GM19372 (cell line): ENCODE measurements at regions not wholly inside any gene's neighbourhood (a gene's known extent, or its start where the extent isn't known, plus 50 kb on each side); places are given as distances from the start of the nearest gene placed in this dataset.
"Not testable (repeated sequence)": the region's sequence is repeated elsewhere in the genome, so short reads cannot be mapped to it uniquely, and the experiment has no call there.

ENCODE experiments used
- ATAC-seq: cut with Tn5 transposase; IDR thresholded peaks from one replicate; pipeline ENCODE4 v1.9.1; 2021; ENCODE audit warnings: mild to moderate bottlenecking, low read depth, moderate library complexity; ENCODE audit not compliant: unreplicated experiment

- ATAC-seq, result no peak
Measured at GRCh38 chr9:25845867-25846266, 167.6 kb upstream of the TUSC1 start.

DNA sequence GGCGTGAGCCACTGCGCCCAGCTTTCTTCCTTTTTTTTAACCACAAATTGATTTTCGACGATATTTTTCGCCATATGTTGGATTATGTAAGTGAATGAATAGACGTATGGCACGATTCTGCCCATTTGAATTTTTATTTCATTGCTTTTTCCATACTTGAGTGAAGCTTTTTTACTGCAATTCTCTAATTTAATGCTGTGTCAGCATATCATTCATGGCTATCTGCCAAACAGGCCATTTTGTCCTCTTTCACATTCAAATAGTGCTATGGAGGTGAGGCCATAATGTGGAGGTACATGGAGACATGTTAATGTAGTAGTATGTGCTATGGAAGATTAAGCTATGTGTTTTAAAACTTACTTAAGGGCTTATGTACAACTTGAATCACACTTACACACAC lies 152.1 kb upstream of the TUSC1 start:
- no peak for ATAC-seq

DNA sequence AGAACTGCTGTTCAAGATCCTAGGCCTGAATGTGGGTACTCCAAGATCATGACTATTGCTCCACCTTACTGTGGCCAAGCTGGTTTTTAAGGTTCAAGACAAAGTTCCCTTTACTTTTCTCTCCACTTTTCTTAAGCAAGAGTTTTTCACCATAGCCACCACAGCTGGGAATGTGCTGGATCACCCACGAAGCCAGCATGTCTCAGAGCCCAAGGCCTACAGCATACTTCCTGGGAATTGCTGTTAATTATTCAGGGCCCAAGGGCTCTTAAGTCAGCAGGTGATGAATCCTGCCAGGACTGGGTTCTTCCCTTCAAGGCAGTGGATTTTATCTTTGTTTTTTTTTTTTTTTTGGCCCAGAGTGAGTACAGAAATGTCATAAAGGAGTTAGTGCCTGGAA lies 149.4 kb upstream of the TUSC1 start:
- ATAC-seq, result no peak

GRCh38 chr9:25816439-25816838 lies 138.2 kb upstream of the TUSC1 start:
- no peak for ATAC-seq

DNA sequence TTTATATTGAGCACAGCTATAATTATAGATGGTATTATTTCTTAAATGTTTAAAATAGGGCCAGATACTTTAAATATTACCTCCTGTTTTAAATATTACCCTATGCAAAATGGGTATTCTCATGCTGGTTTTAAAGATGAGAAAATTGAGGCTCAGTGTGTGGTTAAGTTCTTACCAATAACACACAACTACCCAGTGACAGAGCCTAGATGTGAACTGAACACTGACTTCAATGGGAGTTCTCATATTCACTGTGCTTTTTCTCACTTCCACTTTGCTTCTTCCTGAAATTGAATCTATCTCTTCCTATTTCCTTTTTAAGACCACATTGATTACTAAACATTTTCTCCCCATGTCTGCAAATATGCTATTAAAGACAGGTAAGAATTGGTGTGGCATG lies 135.8 kb upstream of the TUSC1 start:
- ATAC-seq, result no peak

DNA sequence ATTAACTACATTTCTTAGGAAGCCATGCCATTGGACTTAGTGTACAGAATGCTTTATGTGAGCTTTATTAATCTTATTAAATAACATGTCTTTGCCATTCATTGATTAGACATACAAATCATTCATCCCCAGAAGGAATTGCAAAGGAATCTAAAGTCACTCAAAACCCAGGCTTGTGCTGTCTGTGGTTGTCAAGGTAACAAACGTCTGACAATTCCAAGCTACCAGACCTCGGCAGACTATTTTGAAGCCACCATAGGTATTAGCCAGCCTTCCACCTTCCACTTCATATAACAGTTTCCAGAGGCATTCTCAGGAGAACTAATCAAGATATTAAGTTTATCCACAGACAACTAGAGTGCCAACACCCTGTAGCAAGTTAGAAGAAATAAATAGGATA lies 135.2 kb upstream of the TUSC1 start:
- ATAC-seq, result no peak

- no peak for ATAC-seq
Measured at GRCh38 chr9:25808554-25808953, 130.3 kb upstream of the TUSC1 start.

DNA sequence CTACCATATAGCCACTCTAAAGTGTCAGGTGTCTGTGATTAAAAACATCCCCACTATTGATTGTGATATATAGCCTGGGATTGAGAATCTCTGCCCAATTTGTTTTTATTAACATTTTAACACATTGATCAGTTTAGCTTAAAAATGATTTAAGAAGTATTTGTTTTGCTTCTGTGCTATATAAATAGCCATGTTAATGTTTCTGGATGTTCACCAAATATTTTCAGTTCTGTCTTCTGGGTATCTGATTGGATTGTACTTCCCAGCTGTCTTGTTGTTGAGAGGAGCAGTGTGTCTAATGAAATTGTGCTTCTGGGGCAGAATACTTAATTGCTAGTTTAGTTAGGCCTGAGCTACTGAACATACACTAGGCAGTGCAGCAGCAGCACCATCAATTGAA lies 126.6 kb upstream of the TUSC1 start:
- no peak for ATAC-seq

DNA sequence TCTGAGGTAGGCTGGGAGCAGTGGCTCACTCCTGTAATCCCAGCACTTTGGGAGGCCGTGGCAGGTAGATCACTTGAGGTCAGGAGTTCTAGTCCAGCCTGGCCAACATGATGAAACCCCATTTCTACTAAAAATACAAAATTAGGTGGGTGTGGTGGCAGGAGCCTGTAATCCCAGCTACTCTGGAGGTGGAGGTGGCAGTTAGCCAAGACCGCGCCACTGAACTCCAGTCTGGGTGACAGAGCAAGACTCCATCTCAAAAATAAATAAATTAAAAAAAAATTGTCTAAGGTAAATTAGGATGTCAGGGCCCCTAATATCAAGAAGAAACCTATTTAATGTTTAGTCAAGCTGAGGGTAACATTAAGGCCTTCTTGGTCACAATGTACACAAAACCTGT lies 123.7 kb upstream of the TUSC1 start:
- ATAC-seq, result not testable (repeated sequence)

DNA sequence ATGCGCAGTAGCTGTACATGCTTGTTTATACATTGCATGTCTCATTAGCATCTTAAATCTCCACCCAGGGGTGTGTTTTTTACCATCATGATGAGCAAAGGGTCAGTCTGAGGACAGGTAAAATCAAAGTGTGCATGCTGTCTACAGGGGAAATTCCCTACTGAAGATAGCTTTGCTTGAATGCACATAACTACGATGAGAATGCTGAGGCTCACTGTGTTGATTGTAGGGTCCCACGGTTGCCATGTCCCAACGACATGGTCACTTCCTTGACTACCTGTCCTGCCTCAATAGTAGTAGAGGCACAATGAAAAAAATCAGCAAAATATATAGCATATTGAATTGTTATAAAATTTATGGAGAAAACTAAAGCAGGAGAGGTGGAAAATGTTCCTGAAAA lies 95.6 kb upstream of the TUSC1 start:
- no peak for ATAC-seq

GRCh38 chr9:25755951-25756350 lies 77.7 kb upstream of the TUSC1 start:
- ATAC-seq, result no peak

DNA sequence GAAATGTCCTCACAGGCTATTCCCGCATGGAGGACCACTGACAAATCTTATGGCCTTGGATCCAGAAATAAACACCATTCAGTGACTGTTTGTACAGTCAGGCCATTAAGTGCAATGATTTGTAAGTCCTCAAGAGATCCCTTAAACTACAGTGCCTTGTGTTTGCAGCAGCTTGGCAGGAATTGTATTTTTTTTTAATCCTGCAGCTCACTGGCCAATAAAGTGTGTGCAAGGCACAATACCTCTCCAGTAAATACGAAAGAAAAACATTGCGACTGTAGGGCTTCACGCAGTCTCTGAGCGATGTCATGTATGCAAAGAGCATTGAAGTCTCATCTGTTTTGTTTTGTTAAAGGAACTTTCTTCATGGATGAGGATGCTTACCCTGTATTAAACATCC lies 74.2 kb upstream of the TUSC1 start:
- no peak for ATAC-seq

- ATAC-seq, result no peak
Measured at GRCh38 chr9:25742256-25742655, 64.0 kb upstream of the TUSC1 start.

DNA sequence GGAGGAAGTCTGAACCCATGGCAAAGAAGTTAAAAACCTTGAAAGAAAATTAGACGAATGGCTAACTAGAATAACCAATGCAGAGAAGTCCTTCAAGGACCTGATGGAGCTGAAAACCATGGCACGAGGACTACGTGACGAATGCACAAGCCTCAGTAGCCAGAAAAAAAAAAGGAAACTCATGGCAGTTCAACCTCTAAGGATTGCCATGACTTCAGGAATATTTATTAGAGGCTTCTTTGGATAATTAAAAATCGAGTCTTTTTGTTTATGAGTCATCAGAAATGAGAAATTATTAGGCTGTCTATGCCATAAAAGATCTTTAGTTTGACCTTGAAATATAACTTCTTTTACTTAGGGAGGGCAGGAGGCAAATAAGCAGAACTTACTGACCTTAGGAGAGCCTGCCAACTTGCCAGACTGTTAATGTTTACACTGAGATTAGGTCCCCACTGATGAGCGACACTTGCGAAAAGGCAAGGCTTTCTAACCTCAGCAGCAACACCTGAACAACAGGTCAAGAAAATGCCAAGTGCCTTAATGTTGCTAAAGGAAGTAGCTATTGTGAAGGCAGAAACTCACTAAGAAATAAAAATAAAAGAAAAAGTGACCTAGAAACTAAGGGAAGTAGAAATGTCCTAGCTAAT lies 55.2 kb upstream of the TUSC1 start:
- ATAC-seq, result no peak

- not testable (repeated sequence) for ATAC-seq
Measured at GRCh38 chr9:25731895-25732794, 53.9 kb upstream of the TUSC1 start.
